Breast epithelium (tissue), 4 donors: ENCODE measurements at regions not wholly inside any gene's neighbourhood (a gene's known extent, or its start where the extent isn't known, plus 50 kb on each side); places are given as distances from the start of the nearest gene placed in this dataset.

Source experiments
- DNase-seq, 2 donors: peaks; one replicate each; pipeline ENCODE4 v3.0.0-alpha.2; 2019; ENCODE audit warnings: low spot score in 2 of 2
- H3K27ac ChIP-seq, 2 donors: fragments of 200-600 bp; sonication (generic) in 1 of 2; one replicate each; pipeline ENCODE4 v1.5.1; 2016 to 2019; ENCODE audit warnings: mild to moderate bottlenecking in 1 of 2
- H3K27me3 ChIP-seq, 2 donors: fragments of 200-600 bp; sonication (generic) in 1 of 2; one replicate each; pipeline versions ENCODE4 v1.5.1 to v1.6.0; 2017 to 2019; ENCODE audit warnings: control low read depth in 1 of 2, mild to moderate bottlenecking in 1 of 2
- H3K36me3 ChIP-seq: fragments of 200-600 bp; one replicate; pipeline ENCODE4 v1.5.1; 2019
- H3K4me1 ChIP-seq, 2 donors: fragments of 200-600 bp; sonication (generic); one replicate each; pipeline ENCODE4 v1.5.1; 2016 to 2019; ENCODE audit warnings: control low read depth in 1 of 2
- H3K4me3 ChIP-seq, 3 donors: fragments of 200-600 bp; sonication (generic); 1 replicate in 2 of 3; 2 replicates in 1 of 3; pipeline ENCODE4 v1.5.1; 2016 to 2019; ENCODE audit warnings: mild to moderate bottlenecking in 3 of 3, moderate library complexity in 2 of 3
- H3K9me3 ChIP-seq, 2 donors: fragments of 200-600 bp; sonication (generic) in 1 of 2; one replicate each; pipeline ENCODE4 v1.5.1; 2016 to 2019; ENCODE audit warnings: control low read depth in 1 of 2
- CTCF ChIP-seq, 3 donors: fragments of 450-650 bp; IDR thresholded peaks; one replicate each; pipeline ENCODE4 v1.5.1; 2016 to 2017; ENCODE audit warnings: antibody characterized with exemption in 3 of 3, mild to moderate bottlenecking in 3 of 3, moderate library complexity in 3 of 3
- POLR2A ChIP-seq: fragments of 450-650 bp; IDR thresholded peaks from one replicate; pipeline ENCODE4 v1.6.1; 2016; ENCODE audit warnings: antibody characterized with exemption, mild to moderate bottlenecking, moderate library complexity
- POLR2AphosphoS5 ChIP-seq, 3 donors: sonication (generic); formaldehyde crosslinking; IDR thresholded peaks; one replicate each; pipeline ENCODE4 v1.6.1; 2017; ENCODE audit warnings: antibody characterized with exemption in 3 of 3
- intact Hi-C: fragments of 100-400 bp; cut with DNase I; formaldehyde crosslinking; loops from one replicate; pipeline ENCODE4 v1.15.1; 2023; ENCODE audit warnings: low total_unique reads

- Histone ChIP-seq H3K36me3 (no peaks in the 10 kb centered on the region), H3K27ac (no peak overlapping the region), H3K4me1 (no peaks in the 10 kb centered on the region), H3K9me3 (no peaks in the 10 kb centered on the region), H3K27me3 (no peaks in the 10 kb centered on the region), H3K4me3 (no peak overlapping the region)
- no peak for DNase-seq
- intact Hi-C loops = no loop called here
- TF ChIP-seq POLR2AphosphoS5 (IDR thresholded peaks at IDR 0.05) = no peak
- no peak for TF ChIP-seq CTCF (IDR thresholded peaks at IDR 0.05)
- TF ChIP-seq POLR2A = no peak
Measured at GRCh38 chr13:50071379-50071778, 56.1 kb downstream of the KCNRG start.

GRCh38 chr13:50072676-50073075 lies 57.4 kb downstream of the KCNRG start:
- no peak for TF ChIP-seq POLR2A
- TF ChIP-seq POLR2AphosphoS5 (IDR thresholded peaks at IDR 0.05) = no peak
- no peak for TF ChIP-seq CTCF (IDR thresholded peaks at IDR 0.05)
- intact Hi-C loops = no loop called here
- no peaks in the 10 kb centered on the region for H3K36me3 ChIP-seq
- H3K4me3 ChIP-seq = no peak overlapping the region
- no peak for DNase-seq
- H3K27me3 ChIP-seq = no peaks in the 10 kb centered on the region
- no peaks in the 10 kb centered on the region for H3K4me1 ChIP-seq
- H3K27ac ChIP-seq = no peak overlapping the region
- no peaks in the 10 kb centered on the region for H3K9me3 ChIP-seq

GRCh38 chr13:50073340-50073739 lies 58.1 kb downstream of the KCNRG start:
- H3K36me3 ChIP-seq = no peaks in the 10 kb centered on the region
- H3K27me3 ChIP-seq = peaks cover 0 to 3% of the 10 kb centered on the region in 2 donors
- H3K4me3 ChIP-seq = no peak overlapping the region
- H3K27ac ChIP-seq = no peak overlapping the region
- TF ChIP-seq POLR2AphosphoS5 (IDR thresholded peaks at IDR 0.05) = no peak
- TF ChIP-seq CTCF (IDR thresholded peaks at IDR 0.05) = no peak
- TF ChIP-seq POLR2A = no peak
- H3K9me3 ChIP-seq = no peaks in the 10 kb centered on the region
- no peaks in the 10 kb centered on the region for H3K4me1 ChIP-seq
- intact Hi-C loops = no loop called here
- DNase-seq = no peak

GRCh38 chr13:50074843-50075242 lies 59.6 kb downstream of the KCNRG start:
- TF ChIP-seq POLR2AphosphoS5 (IDR thresholded peaks at IDR 0.05) (no peak), POLR2A (no peak), CTCF (IDR thresholded peaks at IDR 0.05) (no peak)
- Histone ChIP-seq H3K9me3 (no peaks in the 10 kb centered on the region), H3K4me3 (no peak overlapping the region), H3K4me1 (no peaks in the 10 kb centered on the region), H3K27ac (no peak overlapping the region), H3K36me3 (no peaks in the 10 kb centered on the region), H3K27me3 (peaks cover 0 to 8% of the 10 kb centered on the region in 2 donors)
- intact Hi-C loops = no loop called here
- DNase-seq = no peak

- TF ChIP-seq POLR2A = no peak
- TF ChIP-seq POLR2AphosphoS5 (IDR thresholded peaks at IDR 0.05) = no peak
- no peak for TF ChIP-seq CTCF (IDR thresholded peaks at IDR 0.05)
- Histone ChIP-seq H3K4me1 (no peaks in the 10 kb centered on the region), H3K27ac (no peak overlapping the region), H3K9me3 (no peaks in the 10 kb centered on the region), H3K27me3 (peaks cover 0 to 8% of the 10 kb centered on the region in 2 donors), H3K4me3 (no peak overlapping the region), H3K36me3 (no peaks in the 10 kb centered on the region)
- no peak for DNase-seq
- intact Hi-C loops = no loop called here
Measured at GRCh38 chr13:50075619-50076097, 60.4 kb downstream of the KCNRG start.
